22Rv1 (cell line): ENCODE measurements at regions not wholly inside any gene's neighbourhood (a gene's known extent, or its start where the extent isn't known, plus 50 kb on each side); places are given as distances from the start of the nearest gene placed in this dataset.
A peak's percentile ranks its signal among the peaks of the same experiment; 100 is the strongest.

Experiments used
- H3K27ac ChIP-seq: fragments of 450-650 bp; 2 replicates; pipeline ENCODE4 v1.5.1; 2017
- ZFX ChIP-seq: fragments of 450-650 bp; IDR thresholded peaks from 2 replicates; pipeline ENCODE4 v1.6.1; 2017; ENCODE audit warnings: antibody characterized with exemption, borderline replicate concordance
- TF ChIP-seq, protein P1 (sequence below): fragments of 450-650 bp; IDR thresholded peaks from 2 replicates; pipeline ENCODE4 v1.5.1; 2017; ENCODE audit warnings: mild to moderate bottlenecking

DNA sequence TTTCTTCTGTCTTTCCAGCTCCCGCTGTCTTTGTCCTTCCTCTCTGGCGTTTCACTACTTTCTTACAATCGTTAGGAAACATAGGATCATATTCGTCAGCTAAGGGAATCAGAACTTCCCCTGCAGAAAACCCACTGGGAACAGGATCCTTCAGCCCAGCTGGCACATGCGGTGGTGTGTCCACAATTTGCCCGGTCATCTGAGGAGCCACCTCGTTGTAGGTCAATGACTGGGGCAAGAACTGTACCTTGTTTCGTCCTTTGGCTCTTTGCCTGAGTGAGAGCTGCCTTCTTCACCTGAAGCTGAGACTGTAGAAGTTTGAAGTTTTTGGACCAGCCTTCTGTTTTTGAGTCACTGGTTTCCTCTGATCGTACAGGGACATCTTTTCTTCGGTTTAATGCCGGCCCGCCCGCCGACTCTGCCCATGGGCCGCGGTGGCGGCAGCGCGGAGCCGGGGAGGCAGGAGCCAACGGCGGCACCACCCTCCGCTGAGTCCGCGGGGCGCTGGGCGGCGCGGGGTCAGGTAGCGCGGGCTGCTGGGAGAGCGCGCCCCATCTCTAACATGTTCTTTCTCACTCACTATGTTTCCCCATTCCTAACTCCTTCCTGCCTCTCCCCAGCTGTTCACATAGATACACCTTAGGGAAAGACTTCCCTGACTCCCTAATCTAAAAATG lies 214.1 kb upstream of the NANOGP8 start:
- H3K27ac ChIP-seq = no peak overlapping the region
- TF ChIP-seq, protein P1, sequence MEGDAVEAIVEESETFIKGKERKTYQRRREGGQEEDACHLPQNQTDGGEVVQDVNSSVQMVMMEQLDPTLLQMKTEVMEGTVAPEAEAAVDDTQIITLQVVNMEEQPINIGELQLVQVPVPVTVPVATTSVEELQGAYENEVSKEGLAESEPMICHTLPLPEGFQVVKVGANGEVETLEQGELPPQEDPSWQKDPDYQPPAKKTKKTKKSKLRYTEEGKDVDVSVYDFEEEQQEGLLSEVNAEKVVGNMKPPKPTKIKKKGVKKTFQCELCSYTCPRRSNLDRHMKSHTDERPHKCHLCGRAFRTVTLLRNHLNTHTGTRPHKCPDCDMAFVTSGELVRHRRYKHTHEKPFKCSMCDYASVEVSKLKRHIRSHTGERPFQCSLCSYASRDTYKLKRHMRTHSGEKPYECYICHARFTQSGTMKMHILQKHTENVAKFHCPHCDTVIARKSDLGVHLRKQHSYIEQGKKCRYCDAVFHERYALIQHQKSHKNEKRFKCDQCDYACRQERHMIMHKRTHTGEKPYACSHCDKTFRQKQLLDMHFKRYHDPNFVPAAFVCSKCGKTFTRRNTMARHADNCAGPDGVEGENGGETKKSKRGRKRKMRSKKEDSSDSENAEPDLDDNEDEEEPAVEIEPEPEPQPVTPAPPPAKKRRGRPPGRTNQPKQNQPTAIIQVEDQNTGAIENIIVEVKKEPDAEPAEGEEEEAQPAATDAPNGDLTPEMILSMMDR = no peak

DNA sequence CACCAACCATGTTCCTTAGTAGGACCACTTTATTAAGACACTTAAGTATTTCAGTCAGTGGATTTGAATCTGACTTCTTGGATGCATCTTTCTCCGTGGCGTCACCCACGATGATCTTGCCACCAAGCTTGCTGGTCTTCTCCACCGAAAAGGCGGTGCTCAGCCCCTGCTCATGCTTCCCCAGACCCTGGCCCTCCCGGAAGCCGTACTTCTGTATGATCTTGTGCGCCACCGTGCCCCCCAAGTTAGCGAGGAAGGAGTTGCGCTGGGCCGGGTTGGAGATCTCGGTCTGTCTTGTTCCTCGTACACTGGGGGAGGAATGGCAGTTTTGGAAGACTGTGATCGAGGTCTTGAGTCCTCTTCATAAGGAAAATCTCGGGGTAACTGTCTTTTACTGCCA lies 213.4 kb upstream of the NANOGP8 start:
- H3K27ac ChIP-seq = no peak overlapping the region
- no peak for TF ChIP-seq ZFX
- TF ChIP-seq, protein P1 = no peak

DNA sequence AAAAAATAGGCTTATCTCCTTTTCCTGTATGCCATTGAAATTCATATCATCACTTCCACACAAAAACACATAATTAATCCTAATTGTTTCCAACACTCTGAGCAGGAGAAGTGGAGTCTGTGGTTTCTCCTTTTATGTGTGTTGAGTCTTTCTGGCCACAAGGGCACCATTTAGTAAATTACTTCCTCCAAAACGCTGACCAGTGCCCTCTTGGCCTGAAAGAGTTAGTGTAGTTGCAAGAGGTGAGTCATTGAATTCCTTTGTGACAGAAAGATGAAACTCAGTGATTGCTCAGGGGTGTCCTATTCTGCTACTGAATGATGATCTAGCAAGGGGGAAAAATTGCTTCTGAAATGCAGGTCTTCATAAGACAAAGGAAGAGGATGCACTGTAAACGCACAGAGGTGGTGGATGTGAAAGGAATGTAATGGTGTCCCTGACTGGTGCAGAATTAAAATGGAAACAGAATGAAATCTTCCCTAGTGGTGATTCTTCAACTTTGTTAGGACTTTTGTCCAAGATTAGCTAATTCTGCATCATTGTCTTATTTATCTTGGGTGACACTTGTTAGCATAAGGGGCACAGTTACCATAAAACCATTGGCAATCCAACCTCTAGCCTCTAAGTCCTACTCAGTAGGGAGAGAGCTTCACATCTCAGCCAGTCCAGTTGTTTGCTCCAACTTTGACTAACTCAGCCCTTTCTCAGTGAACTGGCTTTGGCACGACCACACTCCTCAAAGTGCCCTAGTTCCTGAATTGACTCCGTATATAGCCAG lies 208.4 kb upstream of the NANOGP8 start:
- no peak overlapping the region for H3K27ac ChIP-seq
- TF ChIP-seq ZFX = no peak
- TF ChIP-seq, protein P1 = no peak

DNA sequence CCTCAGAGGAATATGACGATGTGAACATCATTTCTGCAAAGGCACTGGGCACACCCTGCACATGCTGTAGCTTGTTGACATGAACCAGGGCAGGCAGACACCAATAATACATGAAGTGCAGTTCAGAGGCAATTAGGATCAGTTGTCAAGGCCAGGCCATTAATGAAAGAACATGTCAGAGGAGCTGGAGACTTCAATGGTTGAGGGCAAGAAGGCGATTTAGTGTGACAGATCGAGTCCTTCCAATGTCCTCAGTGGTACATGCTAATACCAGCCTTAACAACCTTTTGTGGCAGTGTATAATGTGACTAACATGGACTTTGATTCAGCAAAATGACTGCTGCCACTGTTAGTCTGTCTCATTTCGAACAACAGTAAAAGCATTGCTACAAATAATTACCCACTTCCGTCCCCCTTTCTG lies 205.2 kb upstream of the NANOGP8 start:
- TF ChIP-seq, protein P1 = no peak
- TF ChIP-seq ZFX = no peak
- no peak overlapping the region for H3K27ac ChIP-seq

DNA sequence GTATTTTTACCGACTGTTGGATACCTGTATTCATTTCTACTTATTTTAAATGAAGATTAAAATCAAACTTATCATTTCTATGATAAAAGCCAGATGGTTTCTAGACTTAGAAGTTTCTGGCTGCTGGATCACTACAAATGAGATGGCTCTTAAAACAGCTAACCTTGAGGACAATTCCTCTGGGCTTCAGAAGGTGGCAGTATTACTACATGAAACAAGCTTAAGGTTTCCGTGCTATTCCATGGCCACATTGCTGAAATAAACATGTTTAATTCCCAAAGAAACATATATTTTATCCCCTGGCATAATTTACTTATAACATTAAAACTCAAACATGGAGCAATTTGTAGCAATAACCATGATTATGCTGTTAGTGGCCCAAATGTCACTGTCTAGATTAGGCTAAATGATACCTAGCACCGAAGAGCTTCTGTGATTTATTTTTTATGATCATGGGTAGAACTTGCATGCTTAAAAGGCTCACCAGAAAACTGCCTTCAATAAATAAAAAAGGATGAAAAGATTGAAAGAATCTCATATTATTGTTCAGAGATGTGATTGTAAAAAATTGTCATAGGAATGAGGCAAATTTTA lies 204.0 kb upstream of the NANOGP8 start:
- TF ChIP-seq ZFX = no peak
- TF ChIP-seq, protein P1 = peak; percentile 82
- H3K27ac ChIP-seq = no peak overlapping the region

DNA sequence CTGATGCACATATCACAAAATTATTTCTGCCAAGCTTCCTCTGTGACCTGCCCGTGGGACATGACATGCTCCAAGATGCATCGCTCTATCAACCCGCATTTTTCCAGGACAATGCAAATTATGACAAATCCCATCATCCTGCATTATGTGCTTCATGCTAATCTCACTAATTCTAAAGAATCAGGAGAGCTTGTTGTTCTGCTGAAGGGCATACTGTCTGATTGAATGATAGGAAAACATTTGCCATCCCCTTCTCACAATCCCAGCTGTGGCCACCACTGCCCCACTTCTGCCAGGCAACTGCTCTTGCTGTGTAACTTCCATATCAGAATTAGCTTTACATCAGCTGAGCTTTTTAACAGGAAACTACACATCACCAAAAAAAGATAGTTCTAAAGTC lies 203.5 kb upstream of the NANOGP8 start:
- TF ChIP-seq, protein P1 = no peak
- TF ChIP-seq ZFX = no peak

DNA sequence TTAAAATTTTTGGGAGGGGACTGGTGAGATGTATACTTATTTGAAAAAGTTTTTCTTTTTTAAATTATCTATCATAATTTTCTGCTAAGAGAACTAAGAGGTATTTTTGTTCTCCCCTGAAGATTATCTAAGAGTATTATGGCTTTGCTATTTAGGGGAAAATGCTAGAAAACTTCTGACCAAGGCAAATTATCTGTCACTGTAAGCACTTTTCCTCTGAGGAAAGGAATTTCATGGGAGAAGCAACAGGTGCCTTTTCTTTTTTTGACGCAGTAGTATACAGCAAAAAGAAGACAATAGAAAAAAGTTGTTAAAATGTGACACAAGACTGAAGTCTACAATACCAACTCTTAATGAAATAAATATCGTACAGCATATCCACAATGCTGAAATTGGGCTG lies 201.6 kb upstream of the NANOGP8 start:
- TF ChIP-seq ZFX = no peak
- TF ChIP-seq, protein P1 = no peak
- no peak overlapping the region for H3K27ac ChIP-seq

More for the DNA sequence above, 203.5 kb upstream of the NANOGP8 start:
- no peak overlapping the region for H3K27ac ChIP-seq
